ENCODE measurements at regions not wholly inside any gene's neighbourhood (a gene's known extent, or its start where the extent isn't known, plus 50 kb on each side); places are given as distances from the start of the nearest gene placed in this dataset.

- TF ChIP-seq CTCF (IDR thresholded peaks at IDR 0.05; ENCODE audit: insufficient read depth, low read depth, low read length, missing control alignments): no peak
- DNase-seq (ENCODE audit: low read depth): no peak
- H3K4me3 ChIP-seq (ENCODE audit: low read length): no peak overlapping the region
Measured at GRCh38 chr14:30340495-30340894, 218.5 kb upstream of the G2E3 start.

- no peak overlapping the region for H3K4me3 ChIP-seq (ENCODE audit: low read length)
- no peak for TF ChIP-seq CTCF (IDR thresholded peaks at IDR 0.05; ENCODE audit: insufficient read depth, low read depth, low read length, missing control alignments)
- DNase-seq (ENCODE audit: low read depth): no peak
Measured at GRCh38 chr14:30345511-30345910, 213.4 kb upstream of the G2E3 start.

- H3K4me3 ChIP-seq (ENCODE audit: low read length): no peak overlapping the region
- DNase-seq (ENCODE audit: low read depth): no peak
- TF ChIP-seq CTCF (IDR thresholded peaks at IDR 0.05; ENCODE audit: insufficient read depth, low read depth, low read length, missing control alignments): no peak
Measured at GRCh38 chr14:30348445-30348844, 210.5 kb upstream of the G2E3 start.

GRCh38 chr14:30349520-30349919 lies 209.4 kb upstream of the G2E3 start:
- DNase-seq (ENCODE audit: low read depth): no peak
- no peak for TF ChIP-seq CTCF (IDR thresholded peaks at IDR 0.05; ENCODE audit: insufficient read depth, low read depth, low read length, missing control alignments)
- H3K4me3 ChIP-seq (ENCODE audit: low read length): no peak overlapping the region

GRCh38 chr14:30354439-30354838 lies 204.5 kb upstream of the G2E3 start:
- no peak for TF ChIP-seq CTCF (IDR thresholded peaks at IDR 0.05; ENCODE audit: insufficient read depth, low read depth, low read length, missing control alignments)
- DNase-seq (ENCODE audit: low read depth): no peak

GRCh38 chr14:30355431-30355913 lies 203.5 kb upstream of the G2E3 start:
- TF ChIP-seq CTCF (IDR thresholded peaks at IDR 0.05; ENCODE audit: insufficient read depth, low read depth, low read length, missing control alignments): no peak
- DNase-seq (ENCODE audit: low read depth): no peak
- no peak overlapping the region for H3K4me3 ChIP-seq (ENCODE audit: low read length)

More at GRCh38 chr14:30354439-30354838, 204.5 kb upstream of the G2E3 start:
- H3K4me3 ChIP-seq (ENCODE audit: low read length): no peak overlapping the region

- DNase-seq (ENCODE audit: low read depth): no peak
- no peak overlapping the region for H3K4me3 ChIP-seq (ENCODE audit: low read length)
- no peak for TF ChIP-seq CTCF (IDR thresholded peaks at IDR 0.05; ENCODE audit: insufficient read depth, low read depth, low read length, missing control alignments)
Measured at GRCh38 chr14:30356438-30357202, 202.3 kb upstream of the G2E3 start.
